Activated CD4-positive, alpha-beta T cell treated with anti-CD3 and anti-CD28 coated beads for 36 hours (primary cell): ENCODE measurements at regions not wholly inside any gene's neighbourhood (a gene's known extent, or its start where the extent isn't known, plus 50 kb on each side); places are given as distances from the start of the nearest gene placed in this dataset.

Experiments used
- ATAC-seq: fragments of 200-7000 bp; cut with Tn5 transposase; one replicate; pipeline ENCODE4 v1.10.0; 2021; ENCODE audit warnings: mild to moderate bottlenecking, moderate library complexity
- CTCF ChIA-PET: fragments of 350-600 bp; sonication (Branson Sonifier 250); formaldehyde crosslinking; loops from one replicate; lab custom pipeline; 2021; ENCODE audit warnings: antibody characterized with exemption; lab: Charles Lee
- POLR2A ChIA-PET: fragments of 350-600 bp; sonication (Branson Sonifier 250); formaldehyde crosslinking; loops from one replicate; lab custom pipeline; 2021; ENCODE audit warnings: antibody characterized with exemption, inconsistent platforms; lab: Charles Lee
- DNase-seq: peaks from one replicate; pipeline ENCODE4 v3.0.0-alpha.2; 2020
- H3K27ac Mint-ChIP-seq: one replicate; pipeline ENCODE4 v1.8.0; 2021; ENCODE audit warnings: mixed read lengths
- H3K27me3 Mint-ChIP-seq: one replicate; pipeline ENCODE4 v1.8.0; 2021; ENCODE audit warnings: mixed read lengths
- H3K36me3 Mint-ChIP-seq: one replicate; pipeline ENCODE4 v1.8.0; 2021; ENCODE audit warnings: low read depth, mixed read lengths
- H3K4me1 Mint-ChIP-seq: one replicate; pipeline ENCODE4 v1.8.0; 2021; ENCODE audit warnings: mixed read lengths
- H3K4me3 Mint-ChIP-seq: one replicate; pipeline ENCODE4 v1.8.0; 2021; ENCODE audit warnings: mild to moderate bottlenecking, moderate library complexity, mixed read lengths
- H3K9me3 Mint-ChIP-seq: one replicate; pipeline ENCODE4 v1.8.0; 2021; ENCODE audit warnings: low read depth, mixed read lengths
- intact Hi-C, 2 experiments: fragments of 100-400 bp; cut with DNase I in 1 of 2; cut with micrococcal nuclease in 1 of 2; formaldehyde crosslinking; loops; one replicate each; pipeline versions ENCODE4 v1.14.2 to v1.15.1; 2022 to 2024; cut with DNase I, micrococcal nuclease

GRCh38 chr9:21553441-21553840 lies 71.3 kb upstream of the IFNE start:
- H3K27ac Mint-ChIP-seq: no peak overlapping the region
- H3K4me3 Mint-ChIP-seq: no peak overlapping the region
- DNase-seq (no peak), ATAC-seq (no peak)
- POLR2A ChIA-PET: no interaction called here
- peaks cover 14% of the 10 kb centered on the region for H3K4me1 Mint-ChIP-seq
- peaks cover 2% of the 10 kb centered on the region for H3K36me3 Mint-ChIP-seq
- CTCF ChIA-PET: interaction anchor here (0.6 to 2.0 kb wide), 7 partner anchors 8 to 237 kb away, joined by 3 to 6 read pairs (median 4); no protein-coding TSS in a partner anchor
- H3K9me3 Mint-ChIP-seq: no peaks in the 10 kb centered on the region
- intact Hi-C loops: loop anchor here in 1 of 2 experiments (10.0 kb wide), 2 partner anchors 229 to 231 kb away; no protein-coding TSS in a partner anchor
- H3K27me3 Mint-ChIP-seq: peaks cover 21% of the 10 kb centered on the region

GRCh38 chr9:21554813-21555212 lies 72.7 kb upstream of the IFNE start:
- Mint-ChIP-seq H3K36me3 (no peaks in the 10 kb centered on the region), H3K27ac (no peak overlapping the region), H3K27me3 (peaks cover 25% of the 10 kb centered on the region), H3K4me3 (no peak overlapping the region), H3K4me1 (peaks cover 20% of the 10 kb centered on the region), H3K9me3 (no peaks in the 10 kb centered on the region)
- POLR2A ChIA-PET: no interaction called here
- DNase-seq (no peak), ATAC-seq (no peak)
- CTCF ChIA-PET: interaction anchor here (0.9 to 2.0 kb wide), 4 partner anchors 12 to 234 kb away, joined by 3 to 6 read pairs (median 4); no protein-coding TSS in a partner anchor
- intact Hi-C loops: loop anchor here in 1 of 2 experiments (10.0 kb wide), 2 partner anchors 230 kb away; no protein-coding TSS in a partner anchor

GRCh38 chr9:21555911-21556310 lies 73.8 kb upstream of the IFNE start:
- ATAC-seq (no peak), DNase-seq (no peak)
- H3K9me3 Mint-ChIP-seq: no peaks in the 10 kb centered on the region
- ChIA-PET POLR2A (no interaction called here), CTCF (interaction anchor here (0.9 kb wide), 1 partner anchor 230 kb away, joined by 3 read pairs; no protein-coding TSS in a partner anchor)
- H3K36me3 Mint-ChIP-seq: no peaks in the 10 kb centered on the region
- intact Hi-C loops: loop anchor here in 1 of 2 experiments (10.0 kb wide), 2 partner anchors 229 to 231 kb away; no protein-coding TSS in a partner anchor
- H3K27ac Mint-ChIP-seq: no peak overlapping the region
- peaks cover 23% of the 10 kb centered on the region for H3K4me1 Mint-ChIP-seq
- peaks cover 30% of the 10 kb centered on the region for H3K27me3 Mint-ChIP-seq
- no peak overlapping the region for H3K4me3 Mint-ChIP-seq

GRCh38 chr9:21556581-21557427 lies 74.7 kb upstream of the IFNE start:
- Mint-ChIP-seq H3K27me3 (peaks cover 30% of the 10 kb centered on the region), H3K27ac (no peak overlapping the region), H3K9me3 (no peaks in the 10 kb centered on the region), H3K4me1 (peaks cover 23% of the 10 kb centered on the region), H3K4me3 (no peak overlapping the region), H3K36me3 (no peaks in the 10 kb centered on the region)
- POLR2A ChIA-PET: no interaction called here
- DNase-seq (no peak), ATAC-seq (no peak)
- intact Hi-C loops: loop anchor here in 1 of 2 experiments (10.0 kb wide), 2 partner anchors 228 to 232 kb away; no protein-coding TSS in a partner anchor
- CTCF ChIA-PET: no interaction called here

GRCh38 chr9:21557428-21557768 lies 75.3 kb upstream of the IFNE start:
- no peak overlapping the region for H3K27ac Mint-ChIP-seq
- DNase-seq: no peak
- peaks cover 23% of the 10 kb centered on the region for H3K4me1 Mint-ChIP-seq
- H3K4me3 Mint-ChIP-seq: no peak overlapping the region
- ChIA-PET POLR2A (no interaction called here), CTCF (no interaction called here)
- no peaks in the 10 kb centered on the region for H3K36me3 Mint-ChIP-seq
- no peaks in the 10 kb centered on the region for H3K9me3 Mint-ChIP-seq
- ATAC-seq: no peak
- intact Hi-C loops: loop anchor here in 1 of 2 experiments (10.0 kb wide), 2 partner anchors 227 to 233 kb away; no protein-coding TSS in a partner anchor
- H3K27me3 Mint-ChIP-seq: peaks cover 30% of the 10 kb centered on the region

- H3K36me3 Mint-ChIP-seq: no peaks in the 10 kb centered on the region
- H3K27me3 Mint-ChIP-seq: peaks cover 30% of the 10 kb centered on the region
- H3K9me3 Mint-ChIP-seq: no peaks in the 10 kb centered on the region
- ChIA-PET POLR2A (no interaction called here), CTCF (interaction anchor here (0.7 to 2.0 kb wide), 4 partner anchors 10 to 166 kb away, joined by 3 to 15 read pairs (median 3); no protein-coding TSS in a partner anchor)
- H3K4me1 Mint-ChIP-seq: peaks cover 23% of the 10 kb centered on the region
- H3K27ac Mint-ChIP-seq: no peak overlapping the region
- DNase-seq (no peak), ATAC-seq (no peak)
- intact Hi-C loops: loop anchor here (2.0 to 10.0 kb wide), 4 partner anchors 19 to 233 kb away; no protein-coding TSS in a partner anchor
- H3K4me3 Mint-ChIP-seq: peak overlapping the region; percentile 86
These were observed 76.0 kb upstream of the IFNE start for GRCh38 chr9:21558079-21558478.

- intact Hi-C loops: loop anchor here (1.0 to 10.0 kb wide), 5 partner anchors 18 to 234 kb away; no protein-coding TSS in a partner anchor
- DNase-seq (peak; percentile 29), ATAC-seq (peak; percentile 32)
- ChIA-PET POLR2A (interaction anchor here (0.6 to 1.0 kb wide), 2 partner anchors 9 to 18 kb away, joined by 4 to 5 read pairs; no protein-coding TSS in a partner anchor), CTCF (interaction anchor here (0.6 to 2.0 kb wide), 8 partner anchors 10 to 167 kb away, joined by 3 to 15 read pairs (median 4); no protein-coding TSS in a partner anchor)
- Mint-ChIP-seq H3K36me3 (no peaks in the 10 kb centered on the region), H3K9me3 (no peaks in the 10 kb centered on the region), H3K4me1 (peaks cover 27% of the 10 kb centered on the region), H3K27me3 (peaks cover 30% of the 10 kb centered on the region), H3K4me3 (peak overlapping the region; percentile 86), H3K27ac (peak overlapping the region; percentile 80)
These were observed 76.7 kb upstream of the IFNE start for GRCh38 chr9:21558615-21559401.

GRCh38 chr9:21559402-21560280 lies 77.5 kb upstream of the IFNE start:
- peaks cover 30% of the 10 kb centered on the region for H3K27me3 Mint-ChIP-seq
- ChIA-PET POLR2A (interaction anchor here (0.6 to 1.0 kb wide), 2 partner anchors 8 to 17 kb away, joined by 4 to 5 read pairs; no protein-coding TSS in a partner anchor), CTCF (interaction anchor here (0.6 to 2.0 kb wide), 8 partner anchors 9 to 230 kb away, joined by 3 to 15 read pairs (median 4); no protein-coding TSS in a partner anchor)
- no peak overlapping the region for H3K27ac Mint-ChIP-seq
- intact Hi-C loops: loop anchor here (1.0 to 10.0 kb wide), 6 partner anchors 17 to 235 kb away; no protein-coding TSS in a partner anchor
- DNase-seq: peak; percentile 69
- no peaks in the 10 kb centered on the region for H3K36me3 Mint-ChIP-seq
- no peaks in the 10 kb centered on the region for H3K9me3 Mint-ChIP-seq
- peak overlapping the region; percentile 86 for H3K4me3 Mint-ChIP-seq
- H3K4me1 Mint-ChIP-seq: peaks cover 33% of the 10 kb centered on the region
- peak; percentile 88 for ATAC-seq

GRCh38 chr9:21560281-21560745 lies 78.2 kb upstream of the IFNE start:
- intact Hi-C loops: loop anchor here in 1 of 2 experiments (5.0 kb wide), 1 partner anchor 228 kb away; no protein-coding TSS in a partner anchor
- POLR2A ChIA-PET: no interaction called here
- DNase-seq (no peak), ATAC-seq (no peak)
- H3K36me3 Mint-ChIP-seq: no peaks in the 10 kb centered on the region
- peaks cover 28% of the 10 kb centered on the region for H3K27me3 Mint-ChIP-seq
- peak overlapping the region; percentile 86 for H3K4me3 Mint-ChIP-seq
- H3K27ac Mint-ChIP-seq: no peak overlapping the region
- H3K4me1 Mint-ChIP-seq: peaks cover 33% of the 10 kb centered on the region
- H3K9me3 Mint-ChIP-seq: no peaks in the 10 kb centered on the region
- CTCF ChIA-PET: interaction anchor here (0.7 to 2.0 kb wide), 2 partner anchors 11 to 149 kb away, joined by 4 to 8 read pairs; no protein-coding TSS in a partner anchor

GRCh38 chr9:21561502-21561901 lies 79.4 kb upstream of the IFNE start:
- Mint-ChIP-seq H3K27ac (no peak overlapping the region), H3K4me3 (no peak overlapping the region), H3K27me3 (peaks cover 26% of the 10 kb centered on the region), H3K36me3 (no peaks in the 10 kb centered on the region), H3K4me1 (peaks cover 29% of the 10 kb centered on the region), H3K9me3 (no peaks in the 10 kb centered on the region)
- DNase-seq: no peak
- ChIA-PET CTCF (interaction anchor here (1.3 to 1.6 kb wide), 3 partner anchors 8 to 20 kb away, joined by 3 to 4 read pairs (median 4); no protein-coding TSS in a partner anchor), POLR2A (no interaction called here)
- intact Hi-C loops: loop anchor here in 1 of 2 experiments (5.0 kb wide), 1 partner anchor 229 kb away; no protein-coding TSS in a partner anchor
- ATAC-seq: no peak
